HepG2 (cell line): ENCODE measurements at regions not wholly inside any gene's neighbourhood (a gene's known extent, or its start where the extent isn't known, plus 50 kb on each side); places are given as distances from the start of the nearest gene placed in this dataset.

Experiments
- ATAC-seq: fragments of 200-7000 bp; cut with Tn5 transposase; 3 replicates; pipeline ENCODE4 v1.9.1; 2020; ENCODE audit warnings: mild to moderate bottlenecking, moderate library complexity
- BruUV-seq: library from RNA; stranded (reverse); fragments of 400-500 nt; replicated peaks from 2 replicates; lab custom pipeline; 2021; lab: Mats Ljungman, UMichigan
- CTCF ChIA-PET: fragments of 300-600 bp; formaldehyde crosslinking; extraction: SDS; loops from one replicate; lab custom pipeline; 2021; ENCODE audit warnings: low total read pairs, inconsistent platforms, low intra/inter-chr PET ratio; lab: Yijun Ruan, JAX
- POLR2A ChIA-PET: fragments of 350-600 bp; sonication (Branson Sonifier 250); formaldehyde crosslinking; loops from one replicate; lab custom pipeline; 2020; ENCODE audit warnings: antibody characterized with exemption, inconsistent platforms; lab: Yijun Ruan, JAX
- DNase-seq: peaks from one replicate; pipeline ENCODE4 v3.0.0-alpha.2; 2015; ENCODE audit warnings: low spot score
- FAIRE-seq: peaks from 3 replicates; lab custom pipeline; 2011; peaks lifted over from hg19 to GRCh38; lab: Jason Lieb, UNC
- H2AFZ ChIP-seq: one replicate; pipeline ENCODE4 v1.6.1; 2011; ENCODE audit warnings: low read length, inconsistent platforms
- H3K27ac ChIP-seq: fragments of 300-600 bp; 3 replicates; pipeline ENCODE4 v1.8.0; 2011; ENCODE audit warnings: mixed run types, mild to moderate bottlenecking, mixed read lengths, low read length, inconsistent platforms; ENCODE audit not compliant: insufficient read depth; ENCODE audit errors: extremely low read length
- H3K27me3 ChIP-seq, 2 experiments: fragments of 200-600 bp in 1 of 2; 2 replicates in 1 of 2; 3 replicates in 1 of 2; pipeline versions ENCODE4 v1.6.0 to v1.8.0; 2011; ENCODE audit warnings: low read length in 2 of 2, mild to moderate bottlenecking in 2 of 2, moderate library complexity in 2 of 2, inconsistent platforms in 1 of 2; ENCODE audit not compliant: insufficient read depth in 2 of 2, control insufficient read depth in 1 of 2
- H3K36me3 ChIP-seq, 2 experiments: fragments of 200-600 bp in 1 of 2; replicated peaks in 1 of 2; 2 replicates in 1 of 2; 3 replicates in 1 of 2; pipeline versions ENCODE4 v1.5.1 to v1.8.0; 2011; ENCODE audit warnings: low read length in 2 of 2, inconsistent platforms in 1 of 2; ENCODE audit not compliant: insufficient read depth in 2 of 2, control insufficient read depth in 1 of 2
- H3K4me1 ChIP-seq: 2 replicates; pipeline ENCODE4 v1.5.1; 2012; ENCODE audit warnings: low read length, inconsistent platforms; ENCODE audit not compliant: insufficient read depth
- H3K4me2 ChIP-seq: 2 replicates; pipeline ENCODE4 v1.6.0; 2011; ENCODE audit warnings: low read depth, low read length, inconsistent platforms
- H3K4me3 ChIP-seq, 3 experiments: fragments of 200-600 bp in 1 of 3; sonication (generic), shearing (Covaris generic) in 1 of 3; replicated peaks in 1 of 3; 2 replicates each; pipeline ENCODE4 v1.5.1; 2011 to 2016; ENCODE audit warnings: low read length in 3 of 3, inconsistent platforms in 2 of 3, low read depth in 2 of 3, mild to moderate bottlenecking in 2 of 3, control low read depth in 1 of 3, mixed read lengths in 1 of 3; ENCODE audit not compliant: insufficient read depth in 1 of 3
- H3K79me2 ChIP-seq: one replicate; pipeline ENCODE4 v1.6.1; 2011; ENCODE audit warnings: low read length, inconsistent platforms; ENCODE audit not compliant: insufficient read depth
- H3K9ac ChIP-seq: 2 replicates; pipeline ENCODE4 v1.6.0; 2011; ENCODE audit warnings: mild to moderate bottlenecking, low read depth, low read length, inconsistent platforms; ENCODE audit not compliant: insufficient read depth
- H3K9me3 ChIP-seq: 2 replicates; pipeline ENCODE4 v1.5.1; 2012; ENCODE audit warnings: mild to moderate bottlenecking, low read length
- H4K20me1 ChIP-seq: 2 replicates; pipeline ENCODE4 v1.6.0; 2011; ENCODE audit warnings: inconsistent platforms, mild to moderate bottlenecking, low read length, moderate library complexity; ENCODE audit not compliant: insufficient read depth
- ETS1 ChIP-seq: sonication (generic); formaldehyde crosslinking; IDR thresholded peaks from 2 replicates; pipeline ENCODE4 v1.4.0; 2020; ENCODE audit warnings: missing genetic modification reagents
- GFI1 ChIP-seq: sonication (generic); formaldehyde crosslinking; IDR thresholded peaks from 2 replicates; pipeline ENCODE4 v1.5.0; 2020; ENCODE audit warnings: missing genetic modification reagents, mild to moderate bottlenecking, borderline replicate concordance
- MAF1 ChIP-seq: sonication (generic); formaldehyde crosslinking; IDR thresholded peaks from 2 replicates; pipeline ENCODE4 v1.5.0; 2020; ENCODE audit warnings: missing genetic modification reagents, borderline replicate concordance
- NCOA1 ChIP-seq: sonication (generic); formaldehyde crosslinking; IDR thresholded peaks from 2 replicates; pipeline ENCODE4 v1.9.0; 2021; ENCODE audit warnings: missing genetic modification reagents
- NFE2 ChIP-seq: sonication (generic); formaldehyde crosslinking; IDR thresholded peaks from 2 replicates; pipeline ENCODE4 v1.4.0; 2020; ENCODE audit warnings: missing genetic modification reagents
- PBX3 ChIP-seq: sonication (generic); formaldehyde crosslinking; IDR thresholded peaks from 2 replicates; pipeline ENCODE4 v1.8.1; 2023; ENCODE audit warnings: missing genetic modification reagents, inconsistent platforms, borderline replicate concordance
- PCBP2 ChIP-seq: fragments of 200-400 bp; formaldehyde crosslinking; optimal IDR thresholded peaks from 2 replicates; pipeline ENCODE3; 2018; ENCODE audit warnings: low read length, low read depth; ENCODE audit not compliant: poor library complexity, severe bottlenecking
- SALL1 ChIP-seq: sonication (generic); formaldehyde crosslinking; IDR thresholded peaks from 2 replicates; pipeline ENCODE4 v1.8.0; 2022; ENCODE audit warnings: mild to moderate bottlenecking, missing genetic modification reagents
- TGIF2 ChIP-seq: IDR thresholded peaks from 2 replicates; pipeline ENCODE4 v1.6.1; 2016; ENCODE audit warnings: control low read depth, missing compliant biosample characterization
- ZBTB26 ChIP-seq: IDR thresholded peaks from 2 replicates; pipeline ENCODE4 v1.6.1; 2016; ENCODE audit warnings: missing compliant biosample characterization, missing genetic modification reagents, borderline replicate concordance
- ZBTB34 ChIP-seq: sonication (generic); formaldehyde crosslinking; IDR thresholded peaks from 2 replicates; pipeline ENCODE4 v1.8.0; 2022; ENCODE audit warnings: mild to moderate bottlenecking, missing genetic modification reagents
- ZNF20 ChIP-seq: sonication (generic); formaldehyde crosslinking; IDR thresholded peaks from 2 replicates; pipeline ENCODE4 v1.4.0; 2020; ENCODE audit warnings: mild to moderate bottlenecking, moderate library complexity, missing genetic modification reagents
- ZNF44 ChIP-seq: sonication (generic); formaldehyde crosslinking; IDR thresholded peaks from 2 replicates; pipeline ENCODE4 v1.5.1; 2020; ENCODE audit warnings: mild to moderate bottlenecking, missing genetic modification reagents
- ZNF562 ChIP-seq: sonication (generic); formaldehyde crosslinking; IDR thresholded peaks from 2 replicates; pipeline ENCODE4 v1.8.0; 2022; ENCODE audit warnings: missing genetic modification reagents, borderline replicate concordance
- ZNF687 ChIP-seq: sonication (generic); formaldehyde crosslinking; IDR thresholded peaks from 2 replicates; pipeline ENCODE4 v1.5.1; 2020; ENCODE audit warnings: mild to moderate bottlenecking, missing genetic modification reagents, moderate library complexity
- ZNF75D ChIP-seq: sonication (generic); formaldehyde crosslinking; IDR thresholded peaks from 2 replicates; pipeline ENCODE4 v1.8.1; 2023; ENCODE audit warnings: missing genetic modification reagents, mild to moderate bottlenecking, borderline replicate concordance
- ZSCAN20 ChIP-seq: sonication (generic); formaldehyde crosslinking; IDR thresholded peaks from 2 replicates; pipeline ENCODE4 v1.4.0; 2020; ENCODE audit warnings: missing genetic modification reagents, mild to moderate bottlenecking, borderline replicate concordance
- WGBS: methylation state at CpG from one replicate; pipeline ENCODE4 v1.1.6; 2017; ENCODE audit warnings: low lambda C conversion rate; 5-methylcytosine and 5-hydroxymethylcytosine counted together
- in situ Hi-C: cut with HindIII; loops from 2 replicates; pipeline ENCODE4 v1.10.0; 2017; ENCODE audit warnings: low pct_unique_long_range_greater_than_20kb; ENCODE audit not compliant: extremely low pct_ligation_motif_present
- intact Hi-C: fragments of 100-400 bp; cut with micrococcal nuclease; formaldehyde crosslinking; loops from one replicate; pipeline ENCODE4 v1.10.0; 2022; ENCODE audit not compliant: unreplicated experiment

- Histone ChIP-seq H3K9me3 (no peaks in the 10 kb centered on the region), H3K9ac (no peak overlapping the region), H3K4me1 (peaks cover 6% of the 10 kb centered on the region; the same call in 1 of the 2 replicates), H4K20me1 (no peaks in the 10 kb centered on the region), H2AFZ (no peak overlapping the region), H3K4me3 (no peak overlapping the region), H3K79me2 (no peaks in the 10 kb centered on the region), H3K36me3 (no peaks in the 10 kb centered on the region), H3K27ac (no peak overlapping the region), H3K27me3 (no peaks in the 10 kb centered on the region), H3K4me2 (no peak overlapping the region)
- no peak for FAIRE-seq
- ChIA-PET POLR2A (no interaction called here), CTCF (no interaction called here)
- no peak for ATAC-seq
- whole genome bisulfite sequencing: 0% methylated on average over 3 of the region's 4 CpGs
- in situ Hi-C loops (no loop called here), intact Hi-C loops (no loop called here)
- no TSS peak for BruUV-seq
- no peak for DNase-seq
- TF ChIP-seq TGIF2 (CRISPR knock-in tag) (no peak), ZNF75D (CRISPR knock-in tag) (no peak), ZBTB34 (no peak), PBX3 (CRISPR knock-in tag) (no peak), ZSCAN20 (CRISPR knock-in tag) (no peak), ZNF44 (no peak), GFI1 (CRISPR knock-in tag) (no peak), ZNF687 (CRISPR knock-in tag) (no peak), NCOA1 (no peak), MAF1 (no peak), ZBTB26 (no peak), ZNF20 (no peak), ZNF562 (CRISPR knock-in tag) (no peak), NFE2 (CRISPR knock-in tag) (no peak), ETS1 (CRISPR knock-in tag) (no peak), PCBP2 (no peak), SALL1 (CRISPR knock-in tag) (no peak)
Observed at GRCh38 chr1:219506473-219506899, 106.4 kb downstream of the ZC3H11B start.
